ENCODE measurements at regions not wholly inside any gene's neighbourhood (a gene's known extent, or its start where the extent isn't known, plus 50 kb on each side); places are given as distances from the start of the nearest gene placed in this dataset.

DNA sequence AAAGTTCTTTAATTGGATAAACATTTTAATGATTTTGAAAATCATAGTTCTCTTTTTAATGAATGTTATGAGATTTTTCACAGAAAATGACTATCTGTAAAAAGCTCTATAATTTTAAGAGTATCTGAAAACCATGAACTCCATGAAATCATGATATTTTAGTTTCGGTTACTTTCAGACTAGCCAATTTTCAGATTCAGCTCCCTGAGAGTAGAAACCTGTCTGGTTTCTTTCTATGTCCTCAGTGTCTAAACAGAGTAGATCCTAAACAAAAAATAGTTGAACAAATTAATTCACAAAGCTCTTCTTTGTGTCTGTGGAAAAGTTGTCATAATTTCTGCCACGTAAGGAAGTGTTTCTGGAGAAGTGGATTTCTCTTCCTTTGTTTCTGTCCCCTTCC, 1247.7 kb downstream of the NSUN3 start:
- TF ChIP-seq POLR2AphosphoS5 (IDR thresholded peaks at IDR 0.05), result no peak
- no peak for TF ChIP-seq TAF1 (IDR thresholded peaks at IDR 0.05; ENCODE audit: low read depth)
- no peak for TF ChIP-seq CTCF (IDR thresholded peaks at IDR 0.05; ENCODE audit: poor library complexity, severe bottlenecking)
- TF ChIP-seq REST (IDR thresholded peaks at IDR 0.05; ENCODE audit: borderline replicate concordance), result no peak
- no peak for TF ChIP-seq EP300 (conservative IDR thresholded peaks at IDR 0.05; ENCODE audit: poor library complexity, severe bottlenecking)
- TF ChIP-seq RAD21 (conservative IDR thresholded peaks at IDR 0.05), result no peak
- TF ChIP-seq SMC3 (conservative IDR thresholded peaks at IDR 0.05; ENCODE audit: poor library complexity), result no peak
- TF ChIP-seq EZH2 (IDR thresholded peaks at IDR 0.05; ENCODE audit: borderline replicate concordance, insufficient read depth, low read length, poor library complexity, severe bottlenecking), result no peak
- no peak for TF ChIP-seq MXI1 (conservative IDR thresholded peaks at IDR 0.05; ENCODE audit: poor library complexity, severe bottlenecking)
